Upper lobe of left lung (tissue), 6 donors: ENCODE measurements at regions not wholly inside any gene's neighbourhood (a gene's known extent, or its start where the extent isn't known, plus 50 kb on each side); places are given as distances from the start of the nearest gene placed in this dataset.

Experiments
- ATAC-seq, 2 donors: fragments of 200-7000 bp; cut with Tn5 transposase; one replicate each; pipeline ENCODE4 v1.9.1; 2022; ENCODE audit warnings: mild to moderate bottlenecking in 2 of 2, moderate library complexity in 2 of 2; ENCODE audit not compliant: low FRiP score in 2 of 2
- DNase-seq, 2 donors: peaks; one replicate each; pipeline ENCODE4 v3.0.0-alpha.2; 2019 to 2020
- H3K27ac ChIP-seq, 4 donors: fragments of 200-600 bp; sonication (generic); one replicate each; pipeline ENCODE4 v1.5.1; 2016 to 2019
- H3K27me3 ChIP-seq, 4 donors: fragments of 200-600 bp; sonication (generic); one replicate each; pipeline ENCODE4 v1.5.1; 2017 to 2019
- H3K36me3 ChIP-seq, 4 donors: fragments of 200-600 bp; sonication (generic); one replicate each; pipeline ENCODE4 v1.5.1; 2016 to 2019
- H3K4me1 ChIP-seq, 4 donors: fragments of 200-600 bp; sonication (generic); one replicate each; pipeline ENCODE4 v1.5.1; 2018 to 2019
- H3K4me3 ChIP-seq, 4 donors: fragments of 200-600 bp; sonication (generic); one replicate each; pipeline ENCODE4 v1.5.1; 2017 to 2019; ENCODE audit warnings: mild to moderate bottlenecking in 2 of 4, moderate library complexity in 1 of 4
- H3K9me3 ChIP-seq, 4 donors: fragments of 200-600 bp; sonication (generic); one replicate each; pipeline ENCODE4 v1.5.1; 2018 to 2019
- CTCF ChIP-seq, 6 experiments: fragments of 450-650 bp in 4 of 6; fragments of 200-600 bp in 2 of 6; sonication (generic) in 2 of 6; IDR thresholded peaks; one replicate each; pipeline ENCODE4 v1.5.1; 2016 to 2019; ENCODE audit warnings: antibody characterized with exemption in 6 of 6
- EP300 ChIP-seq, 4 donors: sonication (generic); formaldehyde crosslinking; IDR thresholded peaks; one replicate each; pipeline ENCODE4 v1.5.1; 2017; ENCODE audit warnings: antibody characterized with exemption in 4 of 4, control low read depth in 2 of 4
- POLR2A ChIP-seq, 4 donors: fragments of 450-650 bp; IDR thresholded peaks; one replicate each; pipeline ENCODE4 v1.5.1; 2016 to 2017; ENCODE audit warnings: antibody characterized with exemption in 4 of 4, mild to moderate bottlenecking in 2 of 4
- POLR2AphosphoS5 ChIP-seq, 2 donors: sonication (generic); formaldehyde crosslinking; IDR thresholded peaks; one replicate each; pipeline ENCODE4 v1.5.1; 2017; ENCODE audit warnings: antibody characterized with exemption in 2 of 2
- WGBS, 2 donors: methylation state at CpG; one replicate each; pipeline ENCODE4 v1.1.5; 2017 to 2018; 5-methylcytosine and 5-hydroxymethylcytosine counted together
- donor health status: DM: no; HTN: no; CAD: no; lungs with moderate emphysema.
- donor health status: DM: no; HTN: yes; CAD: no; lungs with severe emphysema.

GRCh38 chr3:22351806-22352205, 600.8 kb upstream of the ZNF385D start:
- Histone ChIP-seq H3K9me3 (no peaks in the 10 kb centered on the region), H3K27ac (no peak overlapping the region), H3K36me3 (no peaks in the 10 kb centered on the region), H3K4me3 (no peak overlapping the region), H3K4me1 (no peaks in the 10 kb centered on the region), H3K27me3 (no peaks in the 10 kb centered on the region)
- TF ChIP-seq POLR2A (IDR thresholded peaks at IDR 0.05) (no peak), CTCF (IDR thresholded peaks at IDR 0.05) (no peak), EP300 (IDR thresholded peaks at IDR 0.05) (no peak), POLR2AphosphoS5 (IDR thresholded peaks at IDR 0.05) (no peak)
- no peak for DNase-seq
- no peak for ATAC-seq
- WGBS, 2 donors = 55 to 80% methylated on average over 3 of the region's 3 CpGs

GRCh38 chr3:22353126-22353525, 602.1 kb upstream of the ZNF385D start:
- H3K4me1 ChIP-seq = no peaks in the 10 kb centered on the region
- no peak overlapping the region for H3K4me3 ChIP-seq
- DNase-seq (no peak), ATAC-seq (no peak)
- TF ChIP-seq POLR2AphosphoS5 (IDR thresholded peaks at IDR 0.05) (no peak), EP300 (IDR thresholded peaks at IDR 0.05) (no peak), POLR2A (IDR thresholded peaks at IDR 0.05) (no peak), CTCF (IDR thresholded peaks at IDR 0.05) (no peak)
- 93 to 95% methylated on average over 1 of the region's 1 CpG for WGBS, 2 donors
- H3K27ac ChIP-seq = no peak overlapping the region
- H3K27me3 ChIP-seq = no peaks in the 10 kb centered on the region
- no peaks in the 10 kb centered on the region for H3K36me3 ChIP-seq
- no peaks in the 10 kb centered on the region for H3K9me3 ChIP-seq

DNA sequence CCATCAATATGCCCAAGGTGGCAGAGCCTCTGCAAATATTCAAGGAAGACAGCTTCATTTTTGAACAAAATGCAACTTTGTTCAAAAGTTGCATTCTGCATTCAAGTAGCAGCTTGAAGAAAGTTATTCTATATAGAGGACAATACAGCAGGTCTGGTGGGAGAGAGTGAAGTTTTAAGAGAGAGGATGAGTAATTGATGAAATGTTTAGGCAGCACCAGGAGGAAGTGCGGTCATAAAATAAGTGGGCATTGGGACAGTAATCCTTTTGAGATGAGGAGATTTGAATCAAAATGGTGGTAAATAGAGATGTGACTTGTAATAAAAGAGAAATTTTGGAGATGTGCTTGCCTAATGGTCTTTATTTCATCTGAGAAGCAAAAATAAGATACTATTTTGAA, 607.3 kb upstream of the ZNF385D start:
- WGBS, 2 donors = 98 to 100% methylated on average over 1 of the region's 1 CpG
- DNase-seq (no peak), ATAC-seq (no peak)
- Histone ChIP-seq H3K27me3 (no peaks in the 10 kb centered on the region), H3K9me3 (no peaks in the 10 kb centered on the region), H3K4me3 (no peak overlapping the region), H3K36me3 (no peaks in the 10 kb centered on the region), H3K27ac (no peak overlapping the region), H3K4me1 (no peaks in the 10 kb centered on the region)
- no peak for TF ChIP-seq POLR2A (IDR thresholded peaks at IDR 0.05)
- TF ChIP-seq POLR2AphosphoS5 (IDR thresholded peaks at IDR 0.05) = no peak
- TF ChIP-seq EP300 (IDR thresholded peaks at IDR 0.05) = no peak
- no peak for TF ChIP-seq CTCF (IDR thresholded peaks at IDR 0.05)

DNA sequence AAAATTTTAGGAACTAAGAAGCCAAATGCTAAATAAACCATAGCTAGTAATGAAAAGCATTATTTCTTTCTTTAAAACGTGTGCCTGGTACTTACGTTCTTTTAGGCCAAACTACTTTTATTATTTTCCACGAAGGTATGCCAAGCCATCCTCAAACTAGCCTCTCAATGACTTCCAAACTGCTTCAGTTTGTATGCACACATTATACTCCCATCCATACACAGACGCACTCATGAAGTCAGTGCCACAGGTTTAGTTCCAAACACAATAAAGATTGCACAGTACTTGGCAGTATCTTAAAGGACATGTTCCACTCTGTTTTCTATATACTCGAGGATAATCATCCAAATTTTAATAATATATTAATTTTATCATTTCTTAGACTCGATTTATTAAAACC, 609.2 kb upstream of the ZNF385D start:
- TF ChIP-seq POLR2A (IDR thresholded peaks at IDR 0.05) = no peak
- no peak for TF ChIP-seq CTCF (IDR thresholded peaks at IDR 0.05)
- TF ChIP-seq EP300 (IDR thresholded peaks at IDR 0.05) = no peak
- no peak for TF ChIP-seq POLR2AphosphoS5 (IDR thresholded peaks at IDR 0.05)

DNA sequence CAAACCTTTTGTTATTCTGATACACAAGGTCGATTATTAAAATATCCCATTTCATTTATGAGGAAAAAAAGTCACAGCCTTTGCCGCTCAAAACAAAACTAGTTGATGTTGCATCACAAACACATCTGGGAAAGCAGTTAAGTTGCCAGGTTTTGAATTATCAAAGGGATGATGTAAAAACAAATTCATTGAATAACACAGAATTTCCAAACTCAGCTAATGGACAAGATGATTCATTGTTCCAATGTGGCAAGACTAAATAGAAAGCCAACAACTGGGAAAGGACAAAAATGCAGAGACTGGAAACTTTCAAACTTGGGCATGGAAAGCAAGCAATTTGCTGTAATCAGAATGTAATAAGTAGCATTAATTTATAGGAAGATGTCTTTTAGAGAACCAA, 610.0 kb upstream of the ZNF385D start:
- ATAC-seq = peak in 1 of 2 donors; percentile 82
- no peaks in the 10 kb centered on the region for H3K9me3 ChIP-seq
- no peaks in the 10 kb centered on the region for H3K36me3 ChIP-seq
- H3K4me1 ChIP-seq = no peaks in the 10 kb centered on the region
- no peak overlapping the region for H3K4me3 ChIP-seq
- H3K27ac ChIP-seq = no peak overlapping the region
- WGBS, 2 donors = 66 to 91% methylated on average over 2 of the region's 2 CpGs
- no peak for TF ChIP-seq POLR2A (IDR thresholded peaks at IDR 0.05)
- TF ChIP-seq CTCF (IDR thresholded peaks at IDR 0.05) = no peak
- no peak for TF ChIP-seq POLR2AphosphoS5 (IDR thresholded peaks at IDR 0.05)
- TF ChIP-seq EP300 (IDR thresholded peaks at IDR 0.05) = no peak
- DNase-seq = no peak
- H3K27me3 ChIP-seq = no peaks in the 10 kb centered on the region

More for the DNA sequence above, 609.2 kb upstream of the ZNF385D start:
- no peak for DNase-seq
- H3K36me3 ChIP-seq = no peaks in the 10 kb centered on the region
- H3K4me3 ChIP-seq = no peak overlapping the region
- H3K9me3 ChIP-seq = no peaks in the 10 kb centered on the region
- H3K4me1 ChIP-seq = no peaks in the 10 kb centered on the region
- no peak for ATAC-seq
- WGBS, 2 donors = 75 to 77% methylated on average over 6 of the region's 6 CpGs
- no peaks in the 10 kb centered on the region for H3K27me3 ChIP-seq
- H3K27ac ChIP-seq = no peak overlapping the region
